Upper lobe of left lung (tissue), 6 donors: ENCODE measurements at regions not wholly inside any gene's neighbourhood (a gene's known extent, or its start where the extent isn't known, plus 50 kb on each side); places are given as distances from the start of the nearest gene placed in this dataset.

ENCODE experiments used
- ATAC-seq, 2 donors: fragments of 200-7000 bp; cut with Tn5 transposase; one replicate each; pipeline ENCODE4 v1.9.1; 2022; ENCODE audit warnings: mild to moderate bottlenecking in 2 of 2, moderate library complexity in 2 of 2; ENCODE audit not compliant: low FRiP score in 2 of 2
- DNase-seq, 2 donors: peaks; one replicate each; pipeline ENCODE4 v3.0.0-alpha.2; 2019 to 2020
- H3K27ac ChIP-seq, 4 donors: fragments of 200-600 bp; sonication (generic); one replicate each; pipeline ENCODE4 v1.5.1; 2016 to 2019
- H3K27me3 ChIP-seq, 4 donors: fragments of 200-600 bp; sonication (generic); one replicate each; pipeline ENCODE4 v1.5.1; 2017 to 2019
- H3K36me3 ChIP-seq, 4 donors: fragments of 200-600 bp; sonication (generic); one replicate each; pipeline ENCODE4 v1.5.1; 2016 to 2019
- H3K4me1 ChIP-seq, 4 donors: fragments of 200-600 bp; sonication (generic); one replicate each; pipeline ENCODE4 v1.5.1; 2018 to 2019
- H3K4me3 ChIP-seq, 4 donors: fragments of 200-600 bp; sonication (generic); one replicate each; pipeline ENCODE4 v1.5.1; 2017 to 2019; ENCODE audit warnings: mild to moderate bottlenecking in 2 of 4, moderate library complexity in 1 of 4
- H3K9me3 ChIP-seq, 4 donors: fragments of 200-600 bp; sonication (generic); one replicate each; pipeline ENCODE4 v1.5.1; 2018 to 2019
- EP300 ChIP-seq, 4 donors: sonication (generic); formaldehyde crosslinking; IDR thresholded peaks; one replicate each; pipeline ENCODE4 v1.5.1; 2017; ENCODE audit warnings: antibody characterized with exemption in 4 of 4, control low read depth in 2 of 4
- POLR2A ChIP-seq, 4 donors: fragments of 450-650 bp; IDR thresholded peaks; one replicate each; pipeline ENCODE4 v1.5.1; 2016 to 2017; ENCODE audit warnings: antibody characterized with exemption in 4 of 4, mild to moderate bottlenecking in 2 of 4
- POLR2AphosphoS5 ChIP-seq, 2 donors: sonication (generic); formaldehyde crosslinking; IDR thresholded peaks; one replicate each; pipeline ENCODE4 v1.5.1; 2017; ENCODE audit warnings: antibody characterized with exemption in 2 of 2
- WGBS, 2 donors: methylation state at CpG; one replicate each; pipeline ENCODE4 v1.1.5; 2017 to 2018; 5-methylcytosine and 5-hydroxymethylcytosine counted together
- TF ChIP-seq, protein P1 (sequence below), 6 experiments: fragments of 450-650 bp in 4 of 6; fragments of 200-600 bp in 2 of 6; sonication (generic) in 2 of 6; IDR thresholded peaks; one replicate each; pipeline ENCODE4 v1.5.1; 2016 to 2019; ENCODE audit warnings: antibody characterized with exemption in 6 of 6
- donor health status: DM: no; HTN: no; CAD: no; lungs with moderate emphysema.
- donor health status: DM: no; HTN: yes; CAD: no; lungs with severe emphysema.

DNA sequence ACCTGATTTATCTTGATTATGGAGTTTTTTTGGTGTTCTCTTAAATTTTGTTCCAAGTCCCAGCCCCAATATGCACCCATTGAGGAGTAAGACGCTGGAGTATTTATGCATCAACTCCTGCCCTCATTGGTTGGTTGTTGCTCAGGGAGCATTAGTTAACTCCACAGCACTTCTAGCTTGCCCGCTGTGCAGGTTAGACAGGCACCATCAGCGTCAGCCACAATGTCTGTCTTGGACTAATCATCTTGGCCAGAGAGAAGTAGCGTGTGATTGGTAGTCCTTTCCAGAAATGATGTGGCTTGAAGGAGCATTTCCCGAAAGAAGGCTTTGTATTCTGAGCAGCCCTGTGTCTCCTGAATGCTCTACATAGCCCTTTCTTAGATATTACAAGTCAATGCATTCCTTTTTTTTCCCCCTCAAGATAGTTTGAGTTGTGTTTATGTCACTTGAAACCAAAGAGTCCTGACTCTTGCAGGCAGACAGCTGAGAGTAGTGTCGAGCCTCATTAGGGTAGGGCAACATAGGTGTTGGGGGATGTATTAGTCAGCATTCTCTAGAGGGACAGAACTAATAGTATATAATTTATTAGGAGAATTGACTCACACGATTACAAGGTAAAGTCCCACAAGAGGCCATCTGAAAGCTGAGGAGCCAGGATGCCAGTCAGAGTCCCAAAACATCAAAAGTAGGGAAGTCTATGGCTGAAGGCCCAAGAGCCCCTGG is 94.6 kb upstream of the RCN1 start:
- H3K27ac ChIP-seq: no peak overlapping the region
- no peak for DNase-seq
- no peaks in the 10 kb centered on the region for H3K36me3 ChIP-seq
- TF ChIP-seq EP300 (IDR thresholded peaks at IDR 0.05) (no peak), POLR2A (IDR thresholded peaks at IDR 0.05) (no peak), POLR2AphosphoS5 (IDR thresholded peaks at IDR 0.05) (no peak)
- TF ChIP-seq, protein P1, sequence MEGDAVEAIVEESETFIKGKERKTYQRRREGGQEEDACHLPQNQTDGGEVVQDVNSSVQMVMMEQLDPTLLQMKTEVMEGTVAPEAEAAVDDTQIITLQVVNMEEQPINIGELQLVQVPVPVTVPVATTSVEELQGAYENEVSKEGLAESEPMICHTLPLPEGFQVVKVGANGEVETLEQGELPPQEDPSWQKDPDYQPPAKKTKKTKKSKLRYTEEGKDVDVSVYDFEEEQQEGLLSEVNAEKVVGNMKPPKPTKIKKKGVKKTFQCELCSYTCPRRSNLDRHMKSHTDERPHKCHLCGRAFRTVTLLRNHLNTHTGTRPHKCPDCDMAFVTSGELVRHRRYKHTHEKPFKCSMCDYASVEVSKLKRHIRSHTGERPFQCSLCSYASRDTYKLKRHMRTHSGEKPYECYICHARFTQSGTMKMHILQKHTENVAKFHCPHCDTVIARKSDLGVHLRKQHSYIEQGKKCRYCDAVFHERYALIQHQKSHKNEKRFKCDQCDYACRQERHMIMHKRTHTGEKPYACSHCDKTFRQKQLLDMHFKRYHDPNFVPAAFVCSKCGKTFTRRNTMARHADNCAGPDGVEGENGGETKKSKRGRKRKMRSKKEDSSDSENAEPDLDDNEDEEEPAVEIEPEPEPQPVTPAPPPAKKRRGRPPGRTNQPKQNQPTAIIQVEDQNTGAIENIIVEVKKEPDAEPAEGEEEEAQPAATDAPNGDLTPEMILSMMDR (IDR thresholded peaks at IDR 0.05): no peak
- H3K9me3 ChIP-seq: no peaks in the 10 kb centered on the region
- no peak for ATAC-seq
- H3K4me3 ChIP-seq: no peak overlapping the region
- H3K4me1 ChIP-seq: no peaks in the 10 kb centered on the region
- H3K27me3 ChIP-seq: no peaks in the 10 kb centered on the region
- WGBS, 2 donors: 78 to 79% methylated on average over 7 of the region's 7 CpGs

DNA sequence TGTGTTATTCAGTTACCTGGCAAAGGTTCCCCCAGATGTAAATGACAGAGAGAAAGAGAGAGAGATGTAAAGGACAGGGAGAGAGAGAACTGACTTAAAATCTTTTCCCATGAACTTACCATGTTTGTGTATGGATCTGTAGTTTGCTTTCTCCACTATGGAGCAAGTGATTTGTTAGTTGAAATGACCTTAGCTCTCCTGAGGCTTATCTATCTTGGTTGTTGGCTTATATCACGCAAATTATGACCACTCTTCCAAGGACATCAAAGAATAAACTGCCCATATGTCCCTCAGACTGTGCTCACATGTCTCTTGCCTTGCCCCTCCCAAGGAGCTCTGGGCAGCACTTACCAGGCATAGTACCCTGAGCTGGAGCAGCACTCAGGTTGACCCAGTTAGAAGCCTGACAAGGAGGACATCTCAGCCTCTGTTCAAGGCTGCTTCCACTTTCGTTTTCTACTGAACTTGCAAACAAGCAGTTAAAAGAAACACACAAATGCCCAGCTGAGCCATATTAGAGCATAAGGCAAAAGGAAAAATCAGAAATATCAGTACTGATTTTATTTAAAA is 95.3 kb upstream of the RCN1 start:
- H3K4me3 ChIP-seq: no peak overlapping the region
- H3K36me3 ChIP-seq: no peaks in the 10 kb centered on the region
- H3K9me3 ChIP-seq: no peaks in the 10 kb centered on the region
- TF ChIP-seq, protein P1 (IDR thresholded peaks at IDR 0.05): no peak
- DNase-seq: no peak
- H3K27me3 ChIP-seq: no peaks in the 10 kb centered on the region
- H3K4me1 ChIP-seq: no peaks in the 10 kb centered on the region
- 46 to 53% methylated on average over 2 of the region's 2 CpGs for WGBS, 2 donors
- H3K27ac ChIP-seq: no peak overlapping the region
- ATAC-seq: peak; percentile 20 to 42

DNA sequence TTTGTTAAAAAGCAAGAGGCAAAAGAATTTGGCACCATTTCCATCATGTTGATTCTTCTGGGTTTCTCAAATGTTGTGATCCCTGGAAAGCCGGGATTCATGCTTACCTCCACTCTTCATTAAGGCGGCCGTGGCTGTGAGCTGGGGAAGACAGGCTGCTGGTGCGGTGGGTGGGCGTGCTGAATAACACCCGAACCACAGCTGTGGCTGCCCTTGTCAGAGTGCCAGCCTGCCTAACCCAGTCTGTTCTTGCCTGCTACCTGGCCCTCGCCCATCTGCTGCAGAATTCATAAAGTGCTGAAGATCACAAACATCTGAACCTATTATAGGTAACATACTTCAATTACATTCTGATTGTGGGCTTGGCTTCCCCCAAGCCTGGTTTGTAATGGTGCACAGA is 95.8 kb upstream of the RCN1 start:
- DNase-seq (peak in 1 of 2 donors; percentile 26), ATAC-seq (no peak)
- Histone ChIP-seq H3K27ac (no peak overlapping the region), H3K9me3 (no peaks in the 10 kb centered on the region), H3K4me1 (no peaks in the 10 kb centered on the region), H3K4me3 (no peak overlapping the region), H3K36me3 (no peaks in the 10 kb centered on the region), H3K27me3 (no peaks in the 10 kb centered on the region)
- TF ChIP-seq POLR2AphosphoS5 (IDR thresholded peaks at IDR 0.05) (no peak), EP300 (IDR thresholded peaks at IDR 0.05) (no peak), POLR2A (IDR thresholded peaks at IDR 0.05) (no peak)
- TF ChIP-seq, protein P1 (IDR thresholded peaks at IDR 0.05): no peak
- WGBS, 2 donors: 90 to 92% methylated on average over 6 to 7 of the region's 7 CpGs

DNA sequence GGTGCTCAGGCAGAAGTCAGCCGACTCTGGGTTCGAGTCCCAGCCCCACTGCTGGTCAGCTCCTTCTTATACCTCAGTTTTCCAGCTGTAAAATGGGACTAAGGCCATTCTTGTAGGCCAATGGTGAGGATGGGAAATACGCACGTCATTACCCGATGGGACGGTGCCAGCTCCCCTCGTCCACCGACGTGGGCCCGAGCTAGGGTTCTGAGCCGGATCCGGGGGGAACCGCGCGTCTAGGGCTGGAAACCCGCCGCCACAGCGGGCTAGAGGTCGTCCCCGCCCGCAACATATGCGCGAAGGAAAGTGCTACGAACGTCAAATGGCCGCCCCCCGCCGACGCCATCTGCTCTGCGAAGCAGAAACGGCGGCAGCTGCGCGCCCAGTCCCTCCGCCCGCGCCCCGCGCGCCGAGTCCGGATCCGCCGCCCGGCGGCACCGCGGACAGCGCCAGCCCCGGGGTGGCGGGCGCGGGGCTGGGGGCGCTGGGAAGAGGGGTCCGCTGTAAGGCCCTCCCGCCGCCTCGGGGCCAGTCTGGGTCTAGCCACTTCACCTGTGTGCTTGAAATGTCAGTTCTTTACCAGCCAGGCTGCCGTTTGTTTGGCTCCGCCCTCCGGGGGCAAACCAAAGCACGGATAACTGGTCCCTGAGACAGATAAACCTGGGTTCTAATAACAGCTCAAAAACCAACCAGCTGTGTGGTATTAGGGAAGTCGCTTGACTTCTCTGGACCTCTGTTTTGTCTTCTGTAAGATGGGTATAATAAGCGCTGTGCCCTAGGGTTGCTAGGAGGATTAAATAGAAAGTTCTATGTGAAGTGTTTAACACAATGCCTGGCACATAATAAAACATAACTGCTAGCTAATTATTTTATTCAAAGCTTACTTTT is 103.5 kb upstream of the RCN1 start:
- WGBS, 2 donors: 18 to 22% methylated on average over 35 to 38 of the region's 64 CpGs
- H3K4me3 ChIP-seq: no peak overlapping the region
- H3K27ac ChIP-seq: no peak overlapping the region
- peak in 1 of 2 donors; percentile 75 for DNase-seq
- peaks cover 0 to 6% (median 0%) of the 10 kb centered on the region in 4 donors for H3K4me1 ChIP-seq
- H3K36me3 ChIP-seq: no peaks in the 10 kb centered on the region
- no peaks in the 10 kb centered on the region for H3K9me3 ChIP-seq
- H3K27me3 ChIP-seq: peaks cover 0 to 11% (median 4%) of the 10 kb centered on the region in 4 donors
- ATAC-seq: peak in 1 of 2 donors; percentile 35
- TF ChIP-seq POLR2AphosphoS5 (IDR thresholded peaks at IDR 0.05): no peak
- TF ChIP-seq, protein P1 (IDR thresholded peaks at IDR 0.05): no peak
